Fibroblast of skin of right biceps (primary cell): ENCODE measurements at regions not wholly inside any gene's neighbourhood (a gene's known extent, or its start where the extent isn't known, plus 50 kb on each side); places are given as distances from the start of the nearest gene placed in this dataset.
"Not testable (repeated sequence)": the region's sequence is repeated elsewhere in the genome, so short reads cannot be mapped to it uniquely, and the experiment has no call there.

Experiments
- DNase-seq: peaks from one replicate; pipeline ENCODE4 v3.0.0-alpha.2; 2013

GRCh38 chr6:121695329-121695728 lies 259.9 kb downstream of the GJA1 start:
- DNase-seq: peak; percentile 17

GRCh38 chr6:121697921-121698320 lies 262.5 kb downstream of the GJA1 start:
- peak; percentile 18 for DNase-seq

GRCh38 chr6:121698617-121699016 lies 263.2 kb downstream of the GJA1 start:
- no peak for DNase-seq

GRCh38 chr6:121703129-121703528 lies 267.7 kb downstream of the GJA1 start:
- not testable (repeated sequence) for DNase-seq

- DNase-seq: no peak
These were observed 276.0 kb downstream of the GJA1 start for GRCh38 chr6:121711472-121711871.

GRCh38 chr6:121717686-121718085 lies 282.2 kb downstream of the GJA1 start:
- no peak for DNase-seq

- DNase-seq: not testable (repeated sequence)
These were observed 285.4 kb downstream of the GJA1 start for GRCh38 chr6:121720867-121721266.

GRCh38 chr6:121723623-121724022 lies 288.2 kb downstream of the GJA1 start:
- no peak for DNase-seq

GRCh38 chr6:121724576-121724975 lies 289.1 kb downstream of the GJA1 start:
- no peak for DNase-seq

GRCh38 chr6:121726596-121726995 lies 291.1 kb downstream of the GJA1 start:
- DNase-seq: peak; percentile 27

- no peak for DNase-seq
These were observed 295.2 kb downstream of the GJA1 start for GRCh38 chr6:121730616-121731015.

GRCh38 chr6:121731381-121731780 lies 295.9 kb downstream of the GJA1 start:
- no peak for DNase-seq

GRCh38 chr6:121732641-121733040 lies 297.2 kb downstream of the GJA1 start:
- no peak for DNase-seq

- DNase-seq: peak; percentile 15
These were observed 297.8 kb downstream of the GJA1 start for GRCh38 chr6:121733234-121733633.

GRCh38 chr6:121740188-121740587 lies 304.7 kb downstream of the GJA1 start:
- not testable (repeated sequence) for DNase-seq

- DNase-seq: no peak
These were observed 308.2 kb downstream of the GJA1 start for GRCh38 chr6:121743691-121744090.

GRCh38 chr6:121748376-121748775 lies 312.9 kb downstream of the GJA1 start:
- peak; percentile 70 for DNase-seq

- no peak for DNase-seq
These were observed 313.4 kb downstream of the GJA1 start for GRCh38 chr6:121748850-121749249.

GRCh38 chr6:121755485-121755884 lies 320.0 kb downstream of the GJA1 start:
- no peak for DNase-seq

GRCh38 chr6:121756666-121757065 lies 321.2 kb downstream of the GJA1 start:
- no peak for DNase-seq

- DNase-seq: no peak
These were observed 323.9 kb downstream of the GJA1 start for GRCh38 chr6:121759370-121759769.

- no peak for DNase-seq
These were observed 324.7 kb downstream of the GJA1 start for GRCh38 chr6:121760191-121760590.

GRCh38 chr6:121760745-121761144 lies 325.3 kb downstream of the GJA1 start:
- DNase-seq: no peak

GRCh38 chr6:121764493-121764892 lies 329.0 kb downstream of the GJA1 start:
- no peak for DNase-seq

GRCh38 chr6:121765060-121765459 lies 329.6 kb downstream of the GJA1 start:
- peak; percentile 27 for DNase-seq

GRCh38 chr6:121767211-121767610 lies 331.8 kb downstream of the GJA1 start:
- DNase-seq: no peak
